ENCODE measurements at regions not wholly inside any gene's neighbourhood (a gene's known extent, or its start where the extent isn't known, plus 50 kb on each side); places are given as distances from the start of the nearest gene placed in this dataset.

DNA sequence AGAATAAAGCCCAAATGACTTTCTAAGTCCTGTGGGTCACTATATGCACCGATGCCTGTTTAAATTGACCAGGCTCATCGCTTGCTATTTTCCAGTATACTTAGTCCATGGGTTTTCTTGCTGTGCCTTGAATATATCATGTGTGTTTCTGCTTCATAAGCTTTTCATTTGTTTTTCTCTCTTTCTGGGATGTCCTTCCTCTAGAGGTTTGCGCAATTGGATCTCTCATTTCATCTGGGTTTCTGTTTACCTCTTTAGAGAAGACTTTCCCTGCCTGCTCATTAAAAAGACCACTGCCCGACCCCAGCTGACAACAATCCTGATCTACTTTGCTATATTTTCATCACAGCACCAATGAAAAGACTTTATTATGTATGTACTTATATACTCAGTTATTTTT lies 150.9 kb upstream of the CYRIA start:
- TF ChIP-seq, protein P1, sequence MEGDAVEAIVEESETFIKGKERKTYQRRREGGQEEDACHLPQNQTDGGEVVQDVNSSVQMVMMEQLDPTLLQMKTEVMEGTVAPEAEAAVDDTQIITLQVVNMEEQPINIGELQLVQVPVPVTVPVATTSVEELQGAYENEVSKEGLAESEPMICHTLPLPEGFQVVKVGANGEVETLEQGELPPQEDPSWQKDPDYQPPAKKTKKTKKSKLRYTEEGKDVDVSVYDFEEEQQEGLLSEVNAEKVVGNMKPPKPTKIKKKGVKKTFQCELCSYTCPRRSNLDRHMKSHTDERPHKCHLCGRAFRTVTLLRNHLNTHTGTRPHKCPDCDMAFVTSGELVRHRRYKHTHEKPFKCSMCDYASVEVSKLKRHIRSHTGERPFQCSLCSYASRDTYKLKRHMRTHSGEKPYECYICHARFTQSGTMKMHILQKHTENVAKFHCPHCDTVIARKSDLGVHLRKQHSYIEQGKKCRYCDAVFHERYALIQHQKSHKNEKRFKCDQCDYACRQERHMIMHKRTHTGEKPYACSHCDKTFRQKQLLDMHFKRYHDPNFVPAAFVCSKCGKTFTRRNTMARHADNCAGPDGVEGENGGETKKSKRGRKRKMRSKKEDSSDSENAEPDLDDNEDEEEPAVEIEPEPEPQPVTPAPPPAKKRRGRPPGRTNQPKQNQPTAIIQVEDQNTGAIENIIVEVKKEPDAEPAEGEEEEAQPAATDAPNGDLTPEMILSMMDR (IDR thresholded peaks at IDR 0.05): no peak
- TF ChIP-seq POLR2A (IDR thresholded peaks at IDR 0.05): no peak

All from esophagus squamous epithelium (tissue), 4 donors.